Upper lobe of left lung (tissue), 4 donors: ENCODE measurements at regions not wholly inside any gene's neighbourhood (a gene's known extent, or its start where the extent isn't known, plus 50 kb on each side); places are given as distances from the start of the nearest gene placed in this dataset.

Experiments
- POLR2A ChIP-seq, 4 donors: fragments of 450-650 bp; IDR thresholded peaks; one replicate each; pipeline ENCODE4 v1.5.1; 2016 to 2017; ENCODE audit warnings: antibody characterized with exemption in 4 of 4, mild to moderate bottlenecking in 2 of 4
- TF ChIP-seq, protein P1 (sequence below), 6 experiments: fragments of 450-650 bp in 4 of 6; fragments of 200-600 bp in 2 of 6; sonication (generic) in 2 of 6; IDR thresholded peaks; one replicate each; pipeline ENCODE4 v1.5.1; 2016 to 2019; ENCODE audit warnings: antibody characterized with exemption in 6 of 6

DNA sequence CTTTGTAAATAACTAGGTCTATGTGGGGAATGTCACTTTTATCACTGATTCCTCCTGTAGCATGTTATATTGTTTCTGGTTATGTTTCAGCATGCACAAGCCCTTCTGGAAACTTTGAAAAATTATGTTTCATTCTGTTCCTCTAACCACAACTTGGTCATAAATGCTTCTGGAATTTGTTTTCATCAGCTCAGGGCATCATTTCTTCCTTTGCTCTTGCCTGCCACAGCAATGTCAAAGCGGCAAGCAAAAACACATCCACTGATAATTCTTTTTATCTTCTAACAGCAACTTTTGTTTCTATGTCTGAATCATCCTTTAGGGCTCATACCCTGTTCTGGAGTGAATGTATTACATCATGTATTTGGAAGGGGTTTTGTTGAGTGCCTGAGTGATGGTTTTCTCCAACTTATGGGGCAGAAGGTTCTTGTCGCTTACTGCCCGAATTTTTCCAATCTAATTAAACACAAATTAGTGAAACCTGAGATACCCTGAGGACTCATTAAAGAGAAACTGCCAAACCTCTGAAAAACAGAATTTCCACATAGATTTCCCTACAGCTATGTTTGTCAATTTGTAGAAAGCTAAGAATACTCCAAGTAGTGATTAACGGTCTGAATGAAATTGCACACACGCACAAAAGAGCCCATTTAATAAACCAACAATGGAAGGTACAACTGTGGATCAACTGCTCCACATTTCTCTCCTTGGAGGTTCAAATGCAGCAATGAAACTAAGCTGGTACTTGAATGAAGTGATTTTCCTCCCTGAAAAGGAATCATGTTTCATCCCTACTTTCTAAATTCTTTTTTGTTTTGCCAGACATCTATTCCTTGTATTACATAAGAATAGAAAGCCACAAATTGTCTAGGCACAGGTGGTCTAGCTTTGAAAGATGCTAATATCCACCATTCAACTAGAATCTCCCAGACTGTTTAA is 173.5 kb upstream of the KRR1 start:
- TF ChIP-seq, protein P1, sequence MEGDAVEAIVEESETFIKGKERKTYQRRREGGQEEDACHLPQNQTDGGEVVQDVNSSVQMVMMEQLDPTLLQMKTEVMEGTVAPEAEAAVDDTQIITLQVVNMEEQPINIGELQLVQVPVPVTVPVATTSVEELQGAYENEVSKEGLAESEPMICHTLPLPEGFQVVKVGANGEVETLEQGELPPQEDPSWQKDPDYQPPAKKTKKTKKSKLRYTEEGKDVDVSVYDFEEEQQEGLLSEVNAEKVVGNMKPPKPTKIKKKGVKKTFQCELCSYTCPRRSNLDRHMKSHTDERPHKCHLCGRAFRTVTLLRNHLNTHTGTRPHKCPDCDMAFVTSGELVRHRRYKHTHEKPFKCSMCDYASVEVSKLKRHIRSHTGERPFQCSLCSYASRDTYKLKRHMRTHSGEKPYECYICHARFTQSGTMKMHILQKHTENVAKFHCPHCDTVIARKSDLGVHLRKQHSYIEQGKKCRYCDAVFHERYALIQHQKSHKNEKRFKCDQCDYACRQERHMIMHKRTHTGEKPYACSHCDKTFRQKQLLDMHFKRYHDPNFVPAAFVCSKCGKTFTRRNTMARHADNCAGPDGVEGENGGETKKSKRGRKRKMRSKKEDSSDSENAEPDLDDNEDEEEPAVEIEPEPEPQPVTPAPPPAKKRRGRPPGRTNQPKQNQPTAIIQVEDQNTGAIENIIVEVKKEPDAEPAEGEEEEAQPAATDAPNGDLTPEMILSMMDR (IDR thresholded peaks at IDR 0.05) = no peak
- no peak for TF ChIP-seq POLR2A (IDR thresholded peaks at IDR 0.05)
